Uterus (tissue), 2 donors: ENCODE measurements at regions not wholly inside any gene's neighbourhood (a gene's known extent, or its start where the extent isn't known, plus 50 kb on each side); places are given as distances from the start of the nearest gene placed in this dataset.

ENCODE experiments used
- CTCF ChIP-seq, 4 experiments: fragments of 200-600 bp in 2 of 4; fragments of 450-650 bp in 2 of 4; sonication (generic) in 2 of 4; IDR thresholded peaks; one replicate each; pipeline ENCODE4 v1.5.1; 2016 to 2019; ENCODE audit warnings: antibody characterized with exemption in 4 of 4, mild to moderate bottlenecking in 2 of 4, moderate library complexity in 1 of 4
- POLR2A ChIP-seq, 2 donors: fragments of 450-650 bp; IDR thresholded peaks; one replicate each; pipeline ENCODE4 v1.6.1; 2016; ENCODE audit warnings: antibody characterized with exemption in 2 of 2, mild to moderate bottlenecking in 1 of 2, moderate library complexity in 1 of 2

GRCh38 chr6:14382678-14383236, 265.2 kb downstream of the CD83 start:
- TF ChIP-seq CTCF (IDR thresholded peaks at IDR 0.05) = no peak
- no peak for TF ChIP-seq POLR2A (IDR thresholded peaks at IDR 0.05)
